Type B pancreatic cell (in vitro differentiated cells): ENCODE measurements at regions not wholly inside any gene's neighbourhood (a gene's known extent, or its start where the extent isn't known, plus 50 kb on each side); places are given as distances from the start of the nearest gene placed in this dataset.

Experiments
- DNase-seq: peaks from one replicate; pipeline ENCODE4 v3.0.0; 2021; ENCODE audit warnings: mixed read lengths; ENCODE audit not compliant: unreplicated experiment; ENCODE audit errors: extremely low spot score
- H3K27ac Mint-ChIP-seq: 2 replicates; pipeline ENCODE4 v1.8.0; 2021; ENCODE audit warnings: mild to moderate bottlenecking, mixed read lengths
- H3K27me3 Mint-ChIP-seq: 2 replicates; pipeline ENCODE4 v1.8.0; 2021; ENCODE audit warnings: mixed read lengths
- H3K36me3 Mint-ChIP-seq: 2 replicates; pipeline ENCODE4 v1.8.0; 2021; ENCODE audit warnings: mixed read lengths
- H3K4me1 Mint-ChIP-seq: one replicate; pipeline ENCODE4 v1.8.0; 2021; ENCODE audit warnings: mixed read lengths; ENCODE audit not compliant: unreplicated experiment
- H3K4me3 Mint-ChIP-seq: 2 replicates; pipeline ENCODE4 v1.8.0; 2021; ENCODE audit warnings: mild to moderate bottlenecking, mixed read lengths
- H3K9me3 Mint-ChIP-seq: 2 replicates; pipeline ENCODE4 v1.8.0; 2021; ENCODE audit warnings: mixed read lengths
- TF ChIP-seq, protein P1 (sequence below): fragments of 200-600 bp; sonication (generic); conservative IDR thresholded peaks from 2 replicates; pipeline ENCODE4 v1.5.0; 2021; ENCODE audit warnings: antibody characterized with exemption, mild to moderate bottlenecking

- H3K27me3 Mint-ChIP-seq, result no peaks in the 10 kb centered on the region
- no peak overlapping the region for H3K4me3 Mint-ChIP-seq
- no peaks in the 10 kb centered on the region for H3K4me1 Mint-ChIP-seq
- no peak overlapping the region for H3K27ac Mint-ChIP-seq
- no peak for DNase-seq
- TF ChIP-seq, protein P1, sequence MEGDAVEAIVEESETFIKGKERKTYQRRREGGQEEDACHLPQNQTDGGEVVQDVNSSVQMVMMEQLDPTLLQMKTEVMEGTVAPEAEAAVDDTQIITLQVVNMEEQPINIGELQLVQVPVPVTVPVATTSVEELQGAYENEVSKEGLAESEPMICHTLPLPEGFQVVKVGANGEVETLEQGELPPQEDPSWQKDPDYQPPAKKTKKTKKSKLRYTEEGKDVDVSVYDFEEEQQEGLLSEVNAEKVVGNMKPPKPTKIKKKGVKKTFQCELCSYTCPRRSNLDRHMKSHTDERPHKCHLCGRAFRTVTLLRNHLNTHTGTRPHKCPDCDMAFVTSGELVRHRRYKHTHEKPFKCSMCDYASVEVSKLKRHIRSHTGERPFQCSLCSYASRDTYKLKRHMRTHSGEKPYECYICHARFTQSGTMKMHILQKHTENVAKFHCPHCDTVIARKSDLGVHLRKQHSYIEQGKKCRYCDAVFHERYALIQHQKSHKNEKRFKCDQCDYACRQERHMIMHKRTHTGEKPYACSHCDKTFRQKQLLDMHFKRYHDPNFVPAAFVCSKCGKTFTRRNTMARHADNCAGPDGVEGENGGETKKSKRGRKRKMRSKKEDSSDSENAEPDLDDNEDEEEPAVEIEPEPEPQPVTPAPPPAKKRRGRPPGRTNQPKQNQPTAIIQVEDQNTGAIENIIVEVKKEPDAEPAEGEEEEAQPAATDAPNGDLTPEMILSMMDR, result no peak
- no peaks in the 10 kb centered on the region for H3K9me3 Mint-ChIP-seq
- H3K36me3 Mint-ChIP-seq, result peaks cover 8% of the 10 kb centered on the region
Observed at GRCh38 chr11:70490723-70491558, 92.6 kb downstream of the CTTN start.

DNA sequence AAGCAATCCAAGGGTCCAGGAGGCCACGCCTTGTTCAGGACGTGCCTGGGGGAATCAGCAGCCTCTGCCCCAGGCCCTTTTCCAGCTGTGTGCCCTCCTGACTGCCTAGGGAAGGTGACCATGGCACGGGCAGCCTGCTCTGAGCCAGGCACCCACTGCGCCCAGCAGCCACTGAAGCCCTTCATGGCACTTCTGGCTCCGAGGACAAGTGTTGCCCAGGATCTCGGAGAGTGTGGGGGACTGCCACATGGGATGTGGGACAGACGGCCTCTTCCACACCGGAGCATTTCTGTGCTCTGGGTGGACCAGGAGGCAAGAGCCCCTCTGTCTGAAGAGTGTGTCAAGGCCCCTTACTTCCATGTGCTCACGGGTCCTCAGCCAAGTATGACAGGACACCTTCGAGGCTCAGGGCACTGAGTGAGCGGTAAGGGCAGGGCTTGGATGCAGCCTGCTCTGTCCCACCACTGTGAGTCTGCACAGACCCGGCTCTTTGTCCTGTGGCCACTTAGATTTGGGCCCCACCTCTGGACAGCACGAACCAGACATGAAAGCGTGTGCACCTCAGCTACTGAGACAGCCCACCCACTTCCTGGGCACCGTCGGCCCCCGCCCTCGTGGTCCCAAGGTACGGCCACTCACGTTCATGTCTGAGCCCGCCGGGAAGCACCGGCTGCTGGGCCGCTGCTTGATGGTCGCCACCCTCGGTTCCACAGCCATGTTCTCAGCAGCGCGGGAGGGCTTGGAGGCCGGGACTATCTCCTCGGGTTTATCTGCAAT, 93.6 kb downstream of the CTTN start:
- H3K9me3 Mint-ChIP-seq, result no peaks in the 10 kb centered on the region
- no peaks in the 10 kb centered on the region for H3K4me1 Mint-ChIP-seq
- TF ChIP-seq, protein P1, result no peak
- no peak overlapping the region for H3K4me3 Mint-ChIP-seq
- peaks cover 8% of the 10 kb centered on the region for H3K36me3 Mint-ChIP-seq
- no peak overlapping the region for H3K27ac Mint-ChIP-seq
- DNase-seq, result no peak
- no peaks in the 10 kb centered on the region for H3K27me3 Mint-ChIP-seq

DNA sequence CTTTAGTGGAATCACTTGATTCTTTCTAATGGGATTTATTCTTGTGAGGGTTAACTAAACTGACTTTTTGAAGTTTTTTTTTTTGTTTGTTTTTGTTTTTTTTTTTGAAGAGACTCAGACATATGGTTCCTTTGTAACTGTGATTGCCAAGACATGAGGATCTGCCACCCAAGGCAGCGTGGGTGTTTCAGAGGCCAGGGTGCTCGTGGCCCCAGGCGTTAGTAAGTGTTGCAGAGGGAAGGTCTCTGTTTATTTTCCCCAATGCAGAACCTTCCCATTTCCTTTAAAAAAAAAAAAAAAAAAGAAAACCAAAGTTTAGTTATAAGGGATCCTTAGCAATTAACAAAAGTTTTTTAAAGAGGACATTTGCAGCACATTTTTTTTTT, 94.8 kb downstream of the CTTN start:
- H3K4me1 Mint-ChIP-seq, result no peaks in the 10 kb centered on the region
- H3K36me3 Mint-ChIP-seq, result peaks cover 4% of the 10 kb centered on the region
- no peaks in the 10 kb centered on the region for H3K27me3 Mint-ChIP-seq
- H3K4me3 Mint-ChIP-seq, result no peak overlapping the region
- no peaks in the 10 kb centered on the region for H3K9me3 Mint-ChIP-seq
- TF ChIP-seq, protein P1, result no peak
- no peak overlapping the region for H3K27ac Mint-ChIP-seq
- no peak for DNase-seq

- Mint-ChIP-seq H3K27me3 (no peaks in the 10 kb centered on the region), H3K27ac (no peak overlapping the region), H3K36me3 (peaks cover 4% of the 10 kb centered on the region), H3K4me1 (no peaks in the 10 kb centered on the region), H3K4me3 (no peak overlapping the region), H3K9me3 (no peaks in the 10 kb centered on the region)
- DNase-seq, result no peak
- TF ChIP-seq, protein P1, result no peak
Observed at GRCh38 chr11:70493891-70494290, 95.6 kb downstream of the CTTN start.

DNA sequence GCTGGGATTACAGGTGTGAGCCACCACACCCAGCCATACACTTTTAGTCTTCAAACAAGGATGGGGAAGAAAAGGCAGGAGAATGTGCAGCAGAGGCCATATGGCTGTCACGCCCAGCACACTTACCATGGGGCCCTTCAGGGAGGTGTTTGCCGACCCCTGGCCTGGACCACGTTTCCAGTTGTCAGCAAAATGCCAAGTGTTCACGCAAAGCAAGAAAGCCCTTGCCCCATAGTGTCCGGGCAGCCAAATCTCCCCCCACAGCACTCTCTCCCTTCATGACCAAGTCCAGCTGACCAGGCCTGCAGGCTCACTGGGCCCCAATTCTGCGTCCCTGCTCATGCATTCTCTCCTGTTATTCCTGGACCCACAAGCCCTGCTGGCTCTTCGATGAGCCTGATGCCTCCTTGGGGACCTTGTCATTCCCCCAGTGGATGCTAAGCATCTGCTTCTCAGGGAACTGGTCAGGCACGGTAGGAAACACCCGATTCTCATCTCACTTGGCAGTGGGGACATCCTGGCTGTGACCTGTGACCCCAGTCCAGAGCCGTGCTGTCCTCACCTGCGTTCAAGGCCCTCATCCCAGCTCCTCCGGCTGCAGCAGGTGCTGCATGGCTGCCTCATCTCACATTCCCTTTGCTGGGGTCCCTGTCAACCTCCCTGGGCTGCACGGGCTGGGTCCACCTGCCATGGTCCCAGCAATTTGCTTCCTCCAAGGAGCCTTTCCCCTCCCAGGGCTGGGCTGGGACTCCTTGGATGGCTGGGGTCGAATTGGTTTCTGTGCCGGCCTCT, 96.4 kb downstream of the CTTN start:
- peaks cover 4% of the 10 kb centered on the region for H3K36me3 Mint-ChIP-seq
- TF ChIP-seq, protein P1, result no peak
- H3K4me3 Mint-ChIP-seq, result no peak overlapping the region
- H3K9me3 Mint-ChIP-seq, result no peaks in the 10 kb centered on the region
- no peaks in the 10 kb centered on the region for H3K4me1 Mint-ChIP-seq
- no peak overlapping the region for H3K27ac Mint-ChIP-seq
- H3K27me3 Mint-ChIP-seq, result no peaks in the 10 kb centered on the region
- DNase-seq, result no peak
